ENCODE measurements at regions not wholly inside any gene's neighbourhood (a gene's known extent, or its start where the extent isn't known, plus 50 kb on each side); places are given as distances from the start of the nearest gene placed in this dataset.

DNA sequence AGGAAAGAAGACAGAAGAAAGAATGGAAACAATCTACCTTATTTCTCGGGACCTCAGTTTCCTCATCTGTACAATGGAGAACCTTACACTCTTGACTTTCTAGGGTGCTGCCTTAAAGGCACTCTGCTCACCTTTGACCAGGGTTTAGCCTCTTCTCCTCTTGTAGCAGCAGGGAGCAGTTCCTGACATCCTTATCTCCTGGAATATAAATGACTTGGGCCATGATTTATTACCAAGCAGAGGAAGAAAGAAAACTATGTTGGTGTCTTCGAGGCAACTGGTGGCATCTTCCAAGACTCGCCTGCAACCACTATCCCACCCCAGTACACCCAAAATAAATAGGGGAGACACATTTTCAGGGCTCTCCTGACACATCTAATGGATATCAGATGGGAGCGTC lies 314.2 kb downstream of the BUD13 start:
- Histone ChIP-seq H3K4me1 (ENCODE audit: insufficient read depth, low read length, severe bottlenecking) (no peaks in the 10 kb centered on the region), H3K36me3 (ENCODE audit: insufficient read depth, low read length) (no peaks in the 10 kb centered on the region), H3F3A (ENCODE audit: insufficient read depth, low read length) (no peaks in the 10 kb centered on the region), H4K20me1 (ENCODE audit: insufficient read depth, low read length) (no peaks in the 10 kb centered on the region), H3K79me2 (ENCODE audit: insufficient read depth, low read length) (no peaks in the 10 kb centered on the region), H3K27ac (ENCODE audit: low read depth, low read length, poor library complexity, severe bottlenecking) (no peak overlapping the region), H3K9me2 (ENCODE audit: low read depth, low read length) (no peaks in the 10 kb centered on the region), H2AFZ (ENCODE audit: low read length) (no peak overlapping the region), H3K4me2 (ENCODE audit: low read length) (no peak overlapping the region), H3K27me3 (ENCODE audit: insufficient read depth, low read length) (no peaks in the 10 kb centered on the region), H3K4me3 (ENCODE audit: low read depth, low read length, poor library complexity, severe bottlenecking) (no peak overlapping the region), H3K9me3 (ENCODE audit: low read length) (no peaks in the 10 kb centered on the region), H3K9ac (ENCODE audit: low read length) (no peak overlapping the region)
- TF ChIP-seq CTCF (IDR thresholded peaks at IDR 0.05; ENCODE audit: low read length) (no peak), EZH2 (IDR thresholded peaks at IDR 0.05; ENCODE audit: borderline replicate concordance, low read length) (no peak)

- Histone ChIP-seq H3K4me2 (ENCODE audit: low read length) (no peak overlapping the region), H3K9me3 (ENCODE audit: low read length) (no peaks in the 10 kb centered on the region), H3F3A (ENCODE audit: insufficient read depth, low read length) (no peaks in the 10 kb centered on the region), H3K36me3 (ENCODE audit: insufficient read depth, low read length) (no peaks in the 10 kb centered on the region), H4K20me1 (ENCODE audit: insufficient read depth, low read length) (no peaks in the 10 kb centered on the region), H2AFZ (ENCODE audit: low read length) (no peak overlapping the region), H3K9me2 (ENCODE audit: low read depth, low read length) (no peaks in the 10 kb centered on the region), H3K9ac (ENCODE audit: low read length) (no peak overlapping the region), H3K27me3 (ENCODE audit: insufficient read depth, low read length) (no peaks in the 10 kb centered on the region), H3K79me2 (ENCODE audit: insufficient read depth, low read length) (no peaks in the 10 kb centered on the region), H3K27ac (ENCODE audit: low read depth, low read length, poor library complexity, severe bottlenecking) (no peak overlapping the region), H3K4me3 (ENCODE audit: low read depth, low read length, poor library complexity, severe bottlenecking) (no peak overlapping the region), H3K4me1 (ENCODE audit: insufficient read depth, low read length, severe bottlenecking) (no peaks in the 10 kb centered on the region)
- TF ChIP-seq CTCF (IDR thresholded peaks at IDR 0.05; ENCODE audit: low read length) = no peak
These were observed 315.3 kb downstream of the BUD13 start for GRCh38 chr11:116457336-116458007.

DNA sequence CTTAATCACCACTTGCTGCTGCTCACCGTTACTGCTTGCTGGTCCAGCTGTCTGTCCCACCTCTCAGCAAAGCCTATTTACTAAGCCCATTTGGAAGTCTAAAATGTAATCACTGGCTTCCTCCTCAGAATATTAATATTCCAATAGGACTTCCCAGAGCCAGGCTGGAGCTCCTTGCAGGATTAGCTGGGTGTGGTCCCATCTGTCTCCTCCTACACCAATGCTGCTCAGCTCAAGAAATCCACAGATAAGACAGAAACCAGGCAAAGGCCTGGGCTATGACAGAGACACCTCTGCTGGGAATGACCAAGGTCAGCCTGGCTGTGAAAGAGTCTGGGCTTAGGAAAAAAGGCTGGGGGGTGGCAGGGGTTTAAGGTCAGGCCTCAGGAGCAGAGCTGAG lies 317.8 kb downstream of the BUD13 start:
- no peaks in the 10 kb centered on the region for H3K79me2 ChIP-seq (ENCODE audit: insufficient read depth, low read length)
- H3K27ac ChIP-seq (ENCODE audit: low read depth, low read length, poor library complexity, severe bottlenecking) = no peak overlapping the region
- no peak for TF ChIP-seq EZH2 (IDR thresholded peaks at IDR 0.05; ENCODE audit: borderline replicate concordance, low read length)
- TF ChIP-seq CTCF (IDR thresholded peaks at IDR 0.05; ENCODE audit: low read length) = no peak
- no peaks in the 10 kb centered on the region for H3K36me3 ChIP-seq (ENCODE audit: insufficient read depth, low read length)
- H3K4me2 ChIP-seq (ENCODE audit: low read length) = no peak overlapping the region
- H3K27me3 ChIP-seq (ENCODE audit: insufficient read depth, low read length) = no peaks in the 10 kb centered on the region
- no peak overlapping the region for H3K4me3 ChIP-seq (ENCODE audit: low read depth, low read length, poor library complexity, severe bottlenecking)
- H3K4me1 ChIP-seq (ENCODE audit: insufficient read depth, low read length, severe bottlenecking) = no peaks in the 10 kb centered on the region
- H3K9me2 ChIP-seq (ENCODE audit: low read depth, low read length) = no peaks in the 10 kb centered on the region
- H4K20me1 ChIP-seq (ENCODE audit: insufficient read depth, low read length) = no peaks in the 10 kb centered on the region
- H3K9me3 ChIP-seq (ENCODE audit: low read length) = no peaks in the 10 kb centered on the region
- H3F3A ChIP-seq (ENCODE audit: insufficient read depth, low read length) = no peaks in the 10 kb centered on the region
- no peak overlapping the region for H3K9ac ChIP-seq (ENCODE audit: low read length)
- H2AFZ ChIP-seq (ENCODE audit: low read length) = no peak overlapping the region

All from OCI-LY1 (cell line).